ENCODE measurements at regions not wholly inside any gene's neighbourhood (a gene's known extent, or its start where the extent isn't known, plus 50 kb on each side); places are given as distances from the start of the nearest gene placed in this dataset.
"Not testable (repeated sequence)": the region's sequence is repeated elsewhere in the genome, so short reads cannot be mapped to it uniquely, and the experiment has no call there.

- H3K27ac ChIP-seq (ENCODE audit: extremely low read depth, low read depth, low read length): not testable (repeated sequence)
- CTCF ChIA-PET: interaction anchor here (1.1 to 1.6 kb wide), 2 partner anchors 75 to 468 kb away, joined by 4 read pairs; no protein-coding TSS in a partner anchor
Observed at GRCh38 chr21:31790420-31790819, 58.5 kb upstream of the SCAF4 start.

GRCh38 chr21:31788581-31788980 lies 56.7 kb upstream of the SCAF4 start:
- H3K36me3 ChIP-seq (ENCODE audit: control insufficient read depth in 2 of 2, insufficient read depth in 1 of 2, low read length in 2 of 2): no peaks in the 10 kb centered on the region
- CTCF ChIA-PET: interaction anchor here (0.7 to 2.0 kb wide), 4 partner anchors 77 to 469 kb away, joined by 3 to 6 read pairs (median 3); no protein-coding TSS in a partner anchor
- TF ChIP-seq ZNF701 (tag by site-specific recombination; IDR thresholded peaks at IDR 0.05) (no peak), REST (tag by site-specific recombination; IDR thresholded peaks at IDR 0.05) (no peak), SP7 (tag by site-specific recombination; IDR thresholded peaks at IDR 0.05) (no peak), ZNF10 (tag by site-specific recombination; IDR thresholded peaks at IDR 0.05) (no peak), ZNF791 (tag by site-specific recombination; IDR thresholded peaks at IDR 0.05) (no peak), ZSCAN30 (tag by site-specific recombination; IDR thresholded peaks at IDR 0.05) (no peak), ZNF214 (tag by site-specific recombination; IDR thresholded peaks at IDR 0.05; ENCODE audit: borderline replicate concordance) (no peak)
- H3K27ac ChIP-seq (ENCODE audit: extremely low read depth, low read depth, low read length): no peak overlapping the region
- H3K9me3 ChIP-seq (ENCODE audit: control insufficient read depth, insufficient read depth, low read depth, low read length): no peaks in the 10 kb centered on the region
- H3K4me1 ChIP-seq (ENCODE audit: control insufficient read depth, insufficient read depth, low read length): no peaks in the 10 kb centered on the region
- POLR2A ChIA-PET: no interaction called here
- H3K4me3 ChIP-seq (ENCODE audit: low read depth, low read length): no peak overlapping the region

More at GRCh38 chr21:31790420-31790819, 58.5 kb upstream of the SCAF4 start:
- TF ChIP-seq ZNF610 (tag by site-specific recombination; IDR thresholded peaks at IDR 0.05; ENCODE audit: borderline replicate concordance): peak; percentile 95
- H3K4me3 ChIP-seq (ENCODE audit: low read depth, low read length); H3K9me3 ChIP-seq (ENCODE audit: control insufficient read depth, insufficient read depth, low read depth, low read length); H3K36me3 ChIP-seq (ENCODE audit: control insufficient read depth in 2 of 2, insufficient read depth in 1 of 2, low read length in 2 of 2); H3K4me1 ChIP-seq (ENCODE audit: control insufficient read depth, insufficient read depth, low read length); POLR2A ChIA-PET: not testable (repeated sequence)

GRCh38 chr21:31787691-31788090 lies 55.8 kb upstream of the SCAF4 start:
- H3K9me3 ChIP-seq (ENCODE audit: control insufficient read depth, insufficient read depth, low read depth, low read length); H3K4me1 ChIP-seq (ENCODE audit: control insufficient read depth, insufficient read depth, low read length); H3K4me3 ChIP-seq (ENCODE audit: low read depth, low read length); POLR2A ChIA-PET; H3K36me3 ChIP-seq (ENCODE audit: control insufficient read depth in 2 of 2, insufficient read depth in 1 of 2, low read length in 2 of 2); H3K27ac ChIP-seq (ENCODE audit: extremely low read depth, low read depth, low read length): not testable (repeated sequence)
- CTCF ChIA-PET: interaction anchor here (0.6 to 2.0 kb wide), 4 partner anchors 31 to 484 kb away, joined by 3 to 6 read pairs (median 4); no protein-coding TSS in a partner anchor
- 0 out of 2 replicates have a peak, but pooled peaks have one; percentile 35 for TF ChIP-seq ZNF223 (tag by site-specific recombination; IDR thresholded peaks at IDR 0.05)

GRCh38 chr21:31786164-31786920 lies 54.4 kb upstream of the SCAF4 start:
- ChIA-PET CTCF (interaction anchor here (0.5 to 1.6 kb wide), 56 partner anchors 8 to 850 kb away, joined by 3 to 55 read pairs (median 4); partner anchors contain the start of gene HUNK), POLR2A (interaction anchor here (1.0 kb wide), 1 partner anchor 493 kb away, joined by 3 read pairs; the partner anchor contains the start of gene MIS18A)
- Histone ChIP-seq H3K9me3 (ENCODE audit: control insufficient read depth, insufficient read depth, low read depth, low read length) (no peaks in the 10 kb centered on the region), H3K36me3 (ENCODE audit: control insufficient read depth in 2 of 2, insufficient read depth in 1 of 2, low read length in 2 of 2) (no peaks in the 10 kb centered on the region), H3K4me1 (ENCODE audit: control insufficient read depth, insufficient read depth, low read length) (peaks cover 7% of the 10 kb centered on the region), H3K27ac (ENCODE audit: extremely low read depth, low read depth, low read length) (no peak overlapping the region), H3K4me3 (ENCODE audit: low read depth, low read length) (no peak overlapping the region)
- TF ChIP-seq ZNF324 (tag by site-specific recombination; IDR thresholded peaks at IDR 0.05) (0 out of 2 replicates have a peak, but pooled peaks have one; percentile 4), SCRT2 (tag by site-specific recombination; IDR thresholded peaks at IDR 0.05) (0 out of 2 replicates have a peak, but pooled peaks have one; percentile 38), ZNF580 (tag by site-specific recombination; IDR thresholded peaks at IDR 0.05) (no peak), KLF9 (tag by site-specific recombination; IDR thresholded peaks at IDR 0.05; ENCODE audit: low read depth) (no peak)
